ENCODE measurements at regions not wholly inside any gene's neighbourhood (a gene's known extent, or its start where the extent isn't known, plus 50 kb on each side); places are given as distances from the start of the nearest gene placed in this dataset.

GRCh38 chr2:57776916-57777315 is 269.7 kb upstream of the VRK2 start:
- H3K4me3 ChIP-seq (ENCODE audit: low read depth, low read length): no peak overlapping the region
- TF ChIP-seq CTCF (IDR thresholded peaks at IDR 0.05; ENCODE audit: control insufficient read depth, extremely low read depth, insufficient read depth): no peak
- DNase-seq (ENCODE audit: low read depth): no peak

- no peak overlapping the region for H3K4me3 ChIP-seq (ENCODE audit: low read depth, low read length)
- no peak for DNase-seq (ENCODE audit: low read depth)
- TF ChIP-seq CTCF (IDR thresholded peaks at IDR 0.05; ENCODE audit: control insufficient read depth, extremely low read depth, insufficient read depth): no peak
Observed at GRCh38 chr2:57782587-57782986, 264.0 kb upstream of the VRK2 start.

GRCh38 chr2:57793310-57793709 is 253.3 kb upstream of the VRK2 start:
- DNase-seq (ENCODE audit: low read depth): no peak
- no peak for TF ChIP-seq CTCF (IDR thresholded peaks at IDR 0.05; ENCODE audit: control insufficient read depth, extremely low read depth, insufficient read depth)
- H3K4me3 ChIP-seq (ENCODE audit: low read depth, low read length): no peak overlapping the region

- H3K4me3 ChIP-seq (ENCODE audit: low read depth, low read length): no peak overlapping the region
- no peak for DNase-seq (ENCODE audit: low read depth)
- no peak for TF ChIP-seq CTCF (IDR thresholded peaks at IDR 0.05; ENCODE audit: control insufficient read depth, extremely low read depth, insufficient read depth)
Observed at GRCh38 chr2:57796527-57796926, 250.1 kb upstream of the VRK2 start.

GRCh38 chr2:57798346-57798745 is 248.3 kb upstream of the VRK2 start:
- TF ChIP-seq CTCF (IDR thresholded peaks at IDR 0.05; ENCODE audit: control insufficient read depth, extremely low read depth, insufficient read depth): no peak
- H3K4me3 ChIP-seq (ENCODE audit: low read depth, low read length): no peak overlapping the region
- no peak for DNase-seq (ENCODE audit: low read depth)

GRCh38 chr2:57802243-57802642 is 244.4 kb upstream of the VRK2 start:
- H3K4me3 ChIP-seq (ENCODE audit: low read depth, low read length): no peak overlapping the region
- TF ChIP-seq CTCF (IDR thresholded peaks at IDR 0.05; ENCODE audit: control insufficient read depth, extremely low read depth, insufficient read depth): no peak

GRCh38 chr2:57804971-57805370 is 241.6 kb upstream of the VRK2 start:
- no peak for TF ChIP-seq CTCF (IDR thresholded peaks at IDR 0.05; ENCODE audit: control insufficient read depth, extremely low read depth, insufficient read depth)
- no peak for DNase-seq (ENCODE audit: low read depth)
- no peak overlapping the region for H3K4me3 ChIP-seq (ENCODE audit: low read depth, low read length)

More at GRCh38 chr2:57802243-57802642, 244.4 kb upstream of the VRK2 start:
- DNase-seq (ENCODE audit: low read depth): no peak
